Gastrocnemius medialis (tissue), 4 donors: ENCODE measurements at regions not wholly inside any gene's neighbourhood (a gene's known extent, or its start where the extent isn't known, plus 50 kb on each side); places are given as distances from the start of the nearest gene placed in this dataset.

ENCODE experiments used
- ATAC-seq, 2 donors: fragments of 150-250 bp; one replicate each; pipeline ENCODE4 v1.9.1; 2016
- DNase-seq, 2 donors: peaks; one replicate each; pipeline ENCODE4 v3.0.0-alpha.2; 2019
- H3K27ac ChIP-seq, 4 donors: fragments of 200-600 bp; sonication (generic); 1 replicate in 1 of 4; 2 replicates in 3 of 4; pipeline ENCODE4 v1.5.1; 2016 to 2018; ENCODE audit warnings: mild to moderate bottlenecking in 2 of 4, moderate library complexity in 1 of 4
- H3K27me3 ChIP-seq, 3 donors: fragments of 200-600 bp; sonication (generic) in 2 of 3; 1 replicate in 1 of 3; 2 replicates in 2 of 3; pipeline versions ENCODE4 v1.5.1 to v1.6.0; 2016 to 2019; ENCODE audit warnings: mild to moderate bottlenecking in 1 of 3, moderate library complexity in 1 of 3
- H3K36me3 ChIP-seq, 2 donors: fragments of 200-600 bp; sonication (generic) in 1 of 2; one replicate each; pipeline ENCODE4 v1.5.1; 2017 to 2018
- H3K4me1 ChIP-seq, 2 donors: fragments of 200-600 bp; sonication (generic) in 1 of 2; one replicate each; pipeline ENCODE4 v1.5.1; 2016 to 2017; ENCODE audit warnings: mild to moderate bottlenecking in 2 of 2
- H3K4me3 ChIP-seq, 4 donors: fragments of 200-600 bp; sonication (generic) in 3 of 4; 1 replicate in 1 of 4; 2 replicates in 3 of 4; pipeline ENCODE4 v1.5.1; 2016 to 2019; ENCODE audit warnings: mild to moderate bottlenecking in 2 of 4
- H3K9me3 ChIP-seq, 3 donors: fragments of 200-600 bp; sonication (generic) in 2 of 3; 1 replicate in 1 of 3; 2 replicates in 2 of 3; pipeline ENCODE4 v1.5.1; 2016 to 2019
- POLR2A ChIP-seq, 2 donors: fragments of 450-650 bp; IDR thresholded peaks; one replicate each; pipeline ENCODE4 v1.6.1; 2017; ENCODE audit warnings: antibody characterized with exemption in 2 of 2, mild to moderate bottlenecking in 2 of 2, moderate library complexity in 2 of 2
- in situ Hi-C, 4 donors: fragments of 200-750 bp; cut with MboI; loops; one replicate each; pipeline versions ENCODE4 v1.15.0 to v1.8.0; 2017; ENCODE audit warnings: low sequenced_read_pairs in 4 of 4
- intact Hi-C: fragments of 100-400 bp; cut with DNase I; formaldehyde crosslinking; loops from one replicate; pipeline ENCODE4 v1.15.1; 2023; ENCODE audit warnings: low total_unique reads
- TF ChIP-seq, protein P1 (sequence below), 5 experiments: fragments of 450-650 bp in 3 of 5; fragments of 200-600 bp in 2 of 5; sonication (generic) in 2 of 5; IDR thresholded peaks in 4 of 5; conservative IDR thresholded peaks in 1 of 5; 1 replicate in 4 of 5; 2 replicates in 1 of 5; pipeline ENCODE4 v1.5.1; 2016 to 2019; ENCODE audit warnings: antibody characterized with exemption in 5 of 5, mild to moderate bottlenecking in 3 of 5, moderate library complexity in 3 of 5

DNA sequence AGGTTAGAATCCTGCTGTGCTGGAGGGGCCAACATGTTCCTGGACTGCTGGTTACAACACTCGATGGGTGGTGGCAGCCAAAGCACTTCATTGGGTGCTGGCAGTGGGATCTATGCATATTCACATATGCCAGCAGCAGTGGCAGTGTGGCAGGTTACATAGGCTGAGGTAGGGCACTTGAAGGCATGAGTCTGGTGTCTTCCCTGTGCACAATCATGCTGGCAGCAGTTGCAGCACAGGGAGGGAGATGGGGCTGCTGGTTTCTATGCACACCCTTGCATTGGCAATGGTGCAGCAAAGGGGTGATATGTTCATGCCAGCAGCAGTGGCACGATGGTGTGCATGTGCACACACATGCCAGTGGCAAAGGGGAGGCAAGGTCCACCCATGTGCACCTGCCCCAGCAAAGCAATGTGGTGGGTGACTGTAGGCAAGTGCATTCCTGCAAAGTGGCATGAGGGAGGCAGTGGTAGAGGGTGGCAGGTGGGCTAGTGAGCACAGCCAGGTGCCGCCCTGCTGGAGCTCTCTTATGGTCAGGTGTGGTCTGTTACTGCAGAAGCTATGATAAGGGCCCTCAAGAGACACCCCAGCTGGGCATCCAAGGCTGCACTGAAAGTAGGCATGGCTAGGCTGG is 356.2 kb upstream of the STEAP1 start:
- Histone ChIP-seq H3K4me3 (no peak overlapping the region), H3K27ac (no peak overlapping the region), H3K36me3 (no peaks in the 10 kb centered on the region), H3K27me3 (no peaks in the 10 kb centered on the region), H3K4me1 (no peaks in the 10 kb centered on the region), H3K9me3 (no peaks in the 10 kb centered on the region)
- DNase-seq = no peak
- in situ Hi-C loops = no loop called here
- TF ChIP-seq, protein P1, sequence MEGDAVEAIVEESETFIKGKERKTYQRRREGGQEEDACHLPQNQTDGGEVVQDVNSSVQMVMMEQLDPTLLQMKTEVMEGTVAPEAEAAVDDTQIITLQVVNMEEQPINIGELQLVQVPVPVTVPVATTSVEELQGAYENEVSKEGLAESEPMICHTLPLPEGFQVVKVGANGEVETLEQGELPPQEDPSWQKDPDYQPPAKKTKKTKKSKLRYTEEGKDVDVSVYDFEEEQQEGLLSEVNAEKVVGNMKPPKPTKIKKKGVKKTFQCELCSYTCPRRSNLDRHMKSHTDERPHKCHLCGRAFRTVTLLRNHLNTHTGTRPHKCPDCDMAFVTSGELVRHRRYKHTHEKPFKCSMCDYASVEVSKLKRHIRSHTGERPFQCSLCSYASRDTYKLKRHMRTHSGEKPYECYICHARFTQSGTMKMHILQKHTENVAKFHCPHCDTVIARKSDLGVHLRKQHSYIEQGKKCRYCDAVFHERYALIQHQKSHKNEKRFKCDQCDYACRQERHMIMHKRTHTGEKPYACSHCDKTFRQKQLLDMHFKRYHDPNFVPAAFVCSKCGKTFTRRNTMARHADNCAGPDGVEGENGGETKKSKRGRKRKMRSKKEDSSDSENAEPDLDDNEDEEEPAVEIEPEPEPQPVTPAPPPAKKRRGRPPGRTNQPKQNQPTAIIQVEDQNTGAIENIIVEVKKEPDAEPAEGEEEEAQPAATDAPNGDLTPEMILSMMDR (IDR thresholded peaks at IDR 0.05 in 4 of 5, conservative IDR thresholded peaks at IDR 0.05 in 1 of 5) = no peak
- no peak for TF ChIP-seq POLR2A (IDR thresholded peaks at IDR 0.05)
- intact Hi-C loops = no loop called here
- no peak for ATAC-seq

- H3K36me3 ChIP-seq = no peaks in the 10 kb centered on the region
- no peak overlapping the region for H3K27ac ChIP-seq
- H3K4me3 ChIP-seq = no peak overlapping the region
- TF ChIP-seq, protein P1 (IDR thresholded peaks at IDR 0.05 in 4 of 5, conservative IDR thresholded peaks at IDR 0.05 in 1 of 5) = no peak
- no peak for TF ChIP-seq POLR2A (IDR thresholded peaks at IDR 0.05)
- H3K9me3 ChIP-seq = no peaks in the 10 kb centered on the region
- ATAC-seq = no peak
- no peaks in the 10 kb centered on the region for H3K4me1 ChIP-seq
- intact Hi-C loops (no loop called here), in situ Hi-C loops (no loop called here)
- H3K27me3 ChIP-seq = no peaks in the 10 kb centered on the region
- DNase-seq = no peak
These were observed 355.7 kb upstream of the STEAP1 start for GRCh38 chr7:89798599-89798996.

DNA sequence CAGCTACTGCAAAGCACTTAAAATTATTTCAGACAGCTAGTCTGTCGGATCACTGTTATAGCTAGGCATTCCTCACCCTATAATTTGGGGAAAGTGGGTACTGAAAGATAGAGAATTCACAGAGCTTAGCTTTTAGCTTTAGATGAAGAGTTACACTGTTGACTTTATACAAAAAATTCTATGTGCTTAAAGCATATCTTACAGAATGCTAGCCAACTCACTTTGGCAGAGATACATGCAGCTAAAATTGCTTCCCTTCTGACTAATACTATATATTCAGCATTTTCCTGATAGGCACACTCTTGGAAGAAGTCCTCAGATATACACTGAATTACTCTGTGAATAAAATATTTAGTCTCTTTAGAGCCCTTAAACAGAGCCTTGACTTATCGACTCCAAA is 353.5 kb upstream of the STEAP1 start:
- no peaks in the 10 kb centered on the region for H3K9me3 ChIP-seq
- no peak overlapping the region for H3K4me3 ChIP-seq
- TF ChIP-seq, protein P1 (IDR thresholded peaks at IDR 0.05 in 4 of 5, conservative IDR thresholded peaks at IDR 0.05 in 1 of 5) = no peak
- no peak for TF ChIP-seq POLR2A (IDR thresholded peaks at IDR 0.05)
- in situ Hi-C loops (no loop called here), intact Hi-C loops (no loop called here)
- H3K36me3 ChIP-seq = no peaks in the 10 kb centered on the region
- no peak overlapping the region for H3K27ac ChIP-seq
- H3K4me1 ChIP-seq = no peaks in the 10 kb centered on the region
- DNase-seq = no peak
- ATAC-seq = no peak
- H3K27me3 ChIP-seq = no peaks in the 10 kb centered on the region

DNA sequence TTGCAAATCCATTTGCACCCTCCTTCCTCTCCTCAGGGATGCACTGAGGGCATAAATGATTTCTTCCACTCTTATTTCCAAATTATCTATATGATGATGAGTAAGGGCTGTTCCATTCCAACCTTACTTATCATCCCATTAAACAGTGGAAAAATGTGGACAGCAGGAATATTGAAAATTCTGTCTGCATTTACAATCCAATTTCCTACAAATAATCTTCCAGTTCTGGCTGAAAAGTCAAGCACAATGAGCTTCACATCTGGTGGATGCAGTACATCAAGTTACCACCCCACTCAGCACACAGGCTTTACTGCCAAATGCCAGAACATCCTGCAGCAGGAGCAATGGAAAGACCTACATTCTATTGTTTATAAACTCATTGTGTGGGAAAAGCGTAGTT is 345.0 kb upstream of the STEAP1 start:
- no peaks in the 10 kb centered on the region for H3K9me3 ChIP-seq
- H3K27me3 ChIP-seq = no peaks in the 10 kb centered on the region
- DNase-seq (no peak), ATAC-seq (no peak)
- no peak overlapping the region for H3K27ac ChIP-seq
- no peak overlapping the region for H3K4me3 ChIP-seq
- no peaks in the 10 kb centered on the region for H3K36me3 ChIP-seq
- in situ Hi-C loops (no loop called here), intact Hi-C loops (no loop called here)
- H3K4me1 ChIP-seq = no peaks in the 10 kb centered on the region
- TF ChIP-seq, protein P1 (IDR thresholded peaks at IDR 0.05 in 4 of 5, conservative IDR thresholded peaks at IDR 0.05 in 1 of 5) = no peak
- no peak for TF ChIP-seq POLR2A (IDR thresholded peaks at IDR 0.05)

GRCh38 chr7:89813081-89813480 is 341.2 kb upstream of the STEAP1 start:
- Histone ChIP-seq H3K27ac (no peak overlapping the region), H3K4me3 (no peak overlapping the region), H3K36me3 (no peaks in the 10 kb centered on the region), H3K27me3 (no peaks in the 10 kb centered on the region), H3K4me1 (no peaks in the 10 kb centered on the region), H3K9me3 (no peaks in the 10 kb centered on the region)
- intact Hi-C loops (no loop called here), in situ Hi-C loops (no loop called here)
- DNase-seq = no peak
- no peak for ATAC-seq
- TF ChIP-seq, protein P1 (IDR thresholded peaks at IDR 0.05 in 4 of 5, conservative IDR thresholded peaks at IDR 0.05 in 1 of 5) = no peak
- no peak for TF ChIP-seq POLR2A (IDR thresholded peaks at IDR 0.05)
